A549 (cell line): ENCODE measurements at regions not wholly inside any gene's neighbourhood (a gene's known extent, or its start where the extent isn't known, plus 50 kb on each side); places are given as distances from the start of the nearest gene placed in this dataset.

ENCODE experiments used
- ATAC-seq, 2 experiments: fragments of 200-7000 bp in 1 of 2; fragments of >200 bp in 1 of 2; cut with Nextera tagmentation in 1 of 2; cut with Tn5 transposase in 1 of 2; 3 replicates each; pipeline versions ENCODE4 v1.8.0 to v1.9.1; 2018 to 2020; ENCODE audit warnings: mild to moderate bottlenecking in 1 of 2, moderate library complexity in 1 of 2
- CTCF ChIA-PET: fragments of 300-600 bp; sonication (Branson Sonifier 250); formaldehyde crosslinking; extraction: SDS; loops from one replicate; lab custom pipeline; 2021; ENCODE audit warnings: antibody characterized with exemption, inconsistent platforms; lab: Yijun Ruan, JAX
- POLR2A ChIA-PET: fragments of 350-600 bp; formaldehyde crosslinking; extraction: SDS; loops from one replicate; lab custom pipeline; 2021; ENCODE audit warnings: antibody characterized with exemption, inconsistent platforms; lab: Yijun Ruan, JAX
- DNase-seq, 2 experiments: peaks; one replicate each; pipeline versions ENCODE4 v3.0.0 to v3.0.0-alpha.2; 2011 to 2016; ENCODE audit warnings: low read depth in 1 of 2, low spot score in 1 of 2
- FAIRE-seq: peaks from 2 replicates; lab custom pipeline; 2011; peaks lifted over from hg19 to GRCh38; lab: Jason Lieb, UNC
- H3K27ac ChIP-seq, 2 experiments: fragments of >200 bp; sonication (Bioruptor Twin); formaldehyde crosslinking; 3 replicates each; pipeline ENCODE4 v1.5.1; 2016 to 2017
- H3K4me1 ChIP-seq: fragments of >200 bp; sonication (Bioruptor Twin); formaldehyde crosslinking; 3 replicates; pipeline ENCODE4 v1.6.1; 2016
- H3K4me2 ChIP-seq: fragments of >200 bp; sonication (Bioruptor Twin); formaldehyde crosslinking; 3 replicates; pipeline ENCODE4 v1.6.1; 2016
- H3K4me3 ChIP-seq: fragments of >200 bp; sonication (Bioruptor Twin); formaldehyde crosslinking; 3 replicates; pipeline ENCODE4 v1.5.1; 2016
- H3K9me3 ChIP-seq: fragments of >200 bp; sonication (Bioruptor Twin); formaldehyde crosslinking; 3 replicates; pipeline ENCODE4 v1.6.1; 2016
- CBX2 ChIP-seq: fragments of 200-600 bp; sonication (generic); IDR thresholded peaks from 2 replicates; pipeline ENCODE4 v1.6.1; 2016; ENCODE audit warnings: low read depth, mild to moderate bottlenecking, borderline replicate concordance
- CBX8 ChIP-seq: fragments of 200-600 bp; sonication (generic); IDR thresholded peaks from 2 replicates; pipeline ENCODE4 v1.6.1; 2016
- EP300 ChIP-seq, 2 experiments: fragments of >200 bp; sonication (Bioruptor Twin); formaldehyde crosslinking; IDR thresholded peaks; 2 replicates in 1 of 2; 3 replicates in 1 of 2; pipeline ENCODE4 v1.6.1; 2016 to 2017
- ESRRA ChIP-seq: fragments of 150-350 bp; IDR thresholded peaks from 2 replicates; pipeline ENCODE4 v1.6.1; 2014; ENCODE audit warnings: mild to moderate bottlenecking, low read length, borderline replicate concordance
- FOSB ChIP-seq: fragments of 250-450 bp; sonication (Bioruptor Pico); IDR thresholded peaks from 2 replicates; pipeline ENCODE4 v1.5.0; 2020; ENCODE audit warnings: mild to moderate bottlenecking, moderate library complexity
- FOSL2 ChIP-seq, 2 experiments: fragments of 450-650 bp in 1 of 2; fragments of >200 bp in 1 of 2; sonication (Bioruptor Twin) in 1 of 2; formaldehyde crosslinking; IDR thresholded peaks; 2 replicates each; pipeline versions ENCODE4 v1.5.0 to v1.6.1; 2016 to 2020; ENCODE audit warnings: mild to moderate bottlenecking in 1 of 2, moderate library complexity in 1 of 2
- HOXB13 ChIP-seq: fragments of 250-450 bp; sonication (Bioruptor Pico); IDR thresholded peaks from 2 replicates; pipeline ENCODE4 v1.5.0; 2020; ENCODE audit warnings: low read depth, mild to moderate bottlenecking, moderate library complexity
- HOXB5 ChIP-seq: fragments of 250-450 bp; sonication (Bioruptor Pico); IDR thresholded peaks from 2 replicates; pipeline ENCODE4 v1.5.0; 2020; ENCODE audit warnings: mild to moderate bottlenecking, moderate library complexity
- JUNB ChIP-seq: fragments of >200 bp; sonication (Bioruptor Twin); formaldehyde crosslinking; IDR thresholded peaks from 2 replicates; pipeline ENCODE4 v1.6.1; 2016
- KDM5A ChIP-seq: fragments of 200-600 bp; sonication (generic); IDR thresholded peaks from 2 replicates; pipeline ENCODE4 v1.6.1; 2016; ENCODE audit warnings: antibody characterized with exemption, mild to moderate bottlenecking
- MAFK ChIP-seq: fragments of 450-650 bp; IDR thresholded peaks from 2 replicates; pipeline ENCODE4 v1.6.1; 2014; ENCODE audit not compliant: partially characterized antibody
- NPAS2 ChIP-seq: fragments of 250-450 bp; sonication (Bioruptor Pico); IDR thresholded peaks from 2 replicates; pipeline ENCODE4 v1.8.0; 2022; ENCODE audit warnings: mild to moderate bottlenecking, moderate library complexity, borderline replicate concordance
- RARB ChIP-seq: fragments of 250-450 bp; sonication (Bioruptor Pico); IDR thresholded peaks from 2 replicates; pipeline ENCODE4 v1.8.0; 2021; ENCODE audit warnings: mild to moderate bottlenecking, moderate library complexity
- RCOR1 ChIP-seq: fragments of 150-350 bp; IDR thresholded peaks from 2 replicates; pipeline ENCODE4 v1.6.1; 2014; ENCODE audit warnings: antibody characterized with exemption, low read length, low read depth
- ZC3H11A ChIP-seq: fragments of 450-650 bp; IDR thresholded peaks from 2 replicates; pipeline ENCODE4 v1.6.1; 2014; ENCODE audit warnings: antibody characterized with exemption, mild to moderate bottlenecking
- ZFP36 ChIP-seq: fragments of 450-650 bp; IDR thresholded peaks from 2 replicates; pipeline ENCODE4 v1.6.1; 2014; ENCODE audit warnings: borderline replicate concordance; ENCODE audit not compliant: partially characterized antibody
- ZNF302 ChIP-seq: fragments of 250-450 bp; sonication (Bioruptor Pico); IDR thresholded peaks from 2 replicates; pipeline ENCODE4 v1.9.0; 2021; ENCODE audit warnings: inconsistent platforms, mild to moderate bottlenecking, moderate library complexity
- WGBS: methylation state at CpG from one replicate; pipeline ENCODE4 v1.1.6; 2017; ENCODE audit errors: missing lambda C conversion rate; 5-methylcytosine and 5-hydroxymethylcytosine counted together

GRCh38 chr11:95547976-95548375 lies 241.6 kb downstream of the FAM76B start:
- Histone ChIP-seq H3K27ac (no peak overlapping the region), H3K9me3 (no peaks in the 10 kb centered on the region), H3K4me1 (no peaks in the 10 kb centered on the region), H3K4me3 (no peak overlapping the region), H3K4me2 (no peak overlapping the region)
- ChIA-PET CTCF (no interaction called here), POLR2A (no interaction called here)
- DNase-seq, result no peak
- TF ChIP-seq ZFP36, result no peak
- FAIRE-seq, result no peak
- ATAC-seq, result no peak

GRCh38 chr11:95547186-95547585 lies 242.4 kb downstream of the FAM76B start:
- 50% methylated on average over 2 of the region's 2 CpGs for WGBS
- TF ChIP-seq KDM5A (no peak), FOSL2 (IDR thresholded peaks at IDR 0.05) (no peak), FOSL2 (CRISPR knock-in tag; IDR thresholded peaks at IDR 0.05) (no peak), MAFK (no peak), HOXB5 (CRISPR knock-in tag) (no peak), ZC3H11A (no peak), CBX8 (no peak), RCOR1 (no peak), EP300 (IDR thresholded peaks at IDR 0.05) (no peak), JUNB (no peak), FOSB (no peak), CBX2 (no peak)
- TF ChIP-seq, all 56 proteins: peak for 0
- FAIRE-seq, result no peak
- CTCF ChIA-PET, result no interaction called here
- Histone ChIP-seq H3K9me3 (no peaks in the 10 kb centered on the region), H3K4me3 (no peak overlapping the region), H3K27ac (no peak overlapping the region), H3K4me2 (no peak overlapping the region), H3K4me1 (no peaks in the 10 kb centered on the region)
- no peak for ATAC-seq
- POLR2A ChIA-PET, result no interaction called here
- DNase-seq, result no peak

- FAIRE-seq (no peak), DNase-seq (no peak), ATAC-seq (peak in 1 of 2 experiments; percentile 51; a peak in 2 of 6 replicates)
- Histone ChIP-seq H3K4me2 (no peak overlapping the region), H3K9me3 (no peaks in the 10 kb centered on the region), H3K27ac (no peak overlapping the region), H3K4me3 (no peak overlapping the region), H3K4me1 (no peaks in the 10 kb centered on the region)
- ChIA-PET CTCF (interaction anchor here (1.3 kb wide), 1 partner anchor 9 kb away, joined by 4 read pairs; no protein-coding TSS in a partner anchor), POLR2A (no interaction called here)
- 51% methylated on average over 9 of the region's 9 CpGs for WGBS
- TF ChIP-seq RARB (CRISPR knock-in tag), result no peak
- no peak for TF ChIP-seq ZNF302 (CRISPR knock-in tag)
- no peak for TF ChIP-seq ESRRA
- no peak for TF ChIP-seq HOXB13 (CRISPR knock-in tag)
Measured at GRCh38 chr11:95545116-95545875, 244.3 kb downstream of the FAM76B start.

GRCh38 chr11:95544095-95544856 lies 245.3 kb downstream of the FAM76B start:
- no peaks in the 10 kb centered on the region for H3K9me3 ChIP-seq
- WGBS, result 67% methylated on average over 3 of the region's 3 CpGs
- H3K4me1 ChIP-seq, result no peaks in the 10 kb centered on the region
- no peak for FAIRE-seq
- no peak overlapping the region for H3K4me2 ChIP-seq
- no peak for ATAC-seq
- ChIA-PET CTCF (no interaction called here), POLR2A (no interaction called here)
- H3K4me3 ChIP-seq, result no peak overlapping the region
- no peak overlapping the region for H3K27ac ChIP-seq
- TF ChIP-seq MAFK, result peak; percentile 45
- no peak for TF ChIP-seq NPAS2
- TF ChIP-seq, all 56 proteins: peak for 1
- no peak for DNase-seq
